WTC11 (cell line): ENCODE measurements at regions not wholly inside any gene's neighbourhood (a gene's known extent, or its start where the extent isn't known, plus 50 kb on each side); places are given as distances from the start of the nearest gene placed in this dataset.

ENCODE experiments used
- ATAC-seq: fragments of 200-7000 bp; cut with Tn5 transposase; 2 replicates; pipeline ENCODE4 v1.10.0; 2021; ENCODE audit warnings: mild to moderate bottlenecking, moderate library complexity
- CTCF ChIA-PET: fragments of 300-600 bp; sonication (Branson Sonifier 250); formaldehyde crosslinking; loops from one replicate; lab custom pipeline; 2021; ENCODE audit warnings: antibody characterized with exemption; lab: Charles Lee
- POLR2A ChIA-PET: fragments of 350-600 bp; sonication (Branson Sonifier 250); formaldehyde crosslinking; loops from one replicate; lab custom pipeline; 2021; ENCODE audit warnings: antibody characterized with exemption; lab: Charles Lee
- DNase-seq: peaks from one replicate; pipeline ENCODE4 v3.0.0; 2021; ENCODE audit warnings: low spot score
- H3K27ac Mint-ChIP-seq: 2 replicates; pipeline ENCODE4 v1.8.0; 2021; ENCODE audit warnings: mixed read lengths
- H3K27me3 Mint-ChIP-seq: 2 replicates; pipeline ENCODE4 v1.8.0; 2021; ENCODE audit warnings: low read depth, mild to moderate bottlenecking, moderate library complexity, mixed read lengths
- H3K36me3 Mint-ChIP-seq: 2 replicates; pipeline ENCODE4 v1.8.0; 2021; ENCODE audit warnings: mixed read lengths
- H3K4me1 Mint-ChIP-seq: 2 replicates; pipeline ENCODE4 v1.8.0; 2022; ENCODE audit warnings: mixed read lengths
- H3K4me3 Mint-ChIP-seq: 2 replicates; pipeline ENCODE4 v1.8.0; 2021; ENCODE audit warnings: mild to moderate bottlenecking, moderate library complexity, mixed read lengths
- H3K9me3 Mint-ChIP-seq: 2 replicates; pipeline ENCODE4 v1.8.0; 2021; ENCODE audit warnings: mixed read lengths
- ARID4B ChIP-seq: sonication (generic); formaldehyde crosslinking; IDR thresholded peaks from 2 replicates; pipeline ENCODE4 v1.8.0; 2023; ENCODE audit warnings: missing genetic modification reagents, mild to moderate bottlenecking, borderline replicate concordance
- ATF1 ChIP-seq: sonication (generic); formaldehyde crosslinking; IDR thresholded peaks from 2 replicates; pipeline ENCODE4 v1.8.1; 2023; ENCODE audit warnings: mild to moderate bottlenecking, moderate library complexity, missing genetic modification reagents
- CBFB ChIP-seq: sonication (generic); formaldehyde crosslinking; IDR thresholded peaks from 2 replicates; pipeline ENCODE4 v1.8.1; 2022; ENCODE audit warnings: mild to moderate bottlenecking, low read depth, missing genetic modification reagents
- CREM ChIP-seq: sonication (generic); formaldehyde crosslinking; IDR thresholded peaks from 2 replicates; pipeline ENCODE4 v1.8.1; 2022; ENCODE audit warnings: mild to moderate bottlenecking, missing genetic modification reagents, moderate library complexity
- EMX1 ChIP-seq: fragments of 250-450 bp; sonication (Bioruptor Pico); IDR thresholded peaks from 2 replicates; pipeline ENCODE4 v1.8.0; 2021; ENCODE audit warnings: mild to moderate bottlenecking
- FOXK1 ChIP-seq: sonication (generic); formaldehyde crosslinking; IDR thresholded peaks from 2 replicates; pipeline ENCODE4 v1.8.0; 2022; ENCODE audit warnings: mild to moderate bottlenecking, moderate library complexity, missing genetic modification reagents
- GTF2I ChIP-seq: fragments of 250-450 bp; sonication (Bioruptor Pico); conservative IDR thresholded peaks from 2 replicates; pipeline ENCODE4 v1.4.0; 2021; ENCODE audit warnings: mild to moderate bottlenecking
- HMGXB4 ChIP-seq: sonication (generic); formaldehyde crosslinking; IDR thresholded peaks from 2 replicates; pipeline ENCODE4 v1.8.1; 2023; ENCODE audit warnings: mild to moderate bottlenecking, moderate library complexity, missing genetic modification reagents
- MXD4 ChIP-seq: fragments of 250-450 bp; sonication (Bioruptor Pico); IDR thresholded peaks from 2 replicates; pipeline ENCODE4 v1.8.0; 2021; ENCODE audit warnings: mild to moderate bottlenecking, moderate library complexity, borderline replicate concordance
- PREB ChIP-seq: sonication (generic); formaldehyde crosslinking; IDR thresholded peaks from 2 replicates; pipeline ENCODE4 v1.8.1; 2022; ENCODE audit warnings: mild to moderate bottlenecking, missing genetic modification reagents, moderate library complexity, borderline replicate concordance
- RELA ChIP-seq: sonication (generic); formaldehyde crosslinking; IDR thresholded peaks from 2 replicates; pipeline ENCODE4 v1.8.1; 2022; ENCODE audit warnings: missing genetic modification reagents, mild to moderate bottlenecking, borderline replicate concordance
- TCF7 ChIP-seq: sonication (generic); formaldehyde crosslinking; IDR thresholded peaks from 2 replicates; pipeline ENCODE4 v1.8.0; 2022; ENCODE audit warnings: mild to moderate bottlenecking, low read depth, missing genetic modification reagents, moderate library complexity
- ZBTB21 ChIP-seq: sonication (generic); formaldehyde crosslinking; IDR thresholded peaks from 2 replicates; pipeline ENCODE4 v1.8.1; 2023; ENCODE audit warnings: mild to moderate bottlenecking, missing genetic modification reagents, borderline replicate concordance
- ZNF396 ChIP-seq: fragments of 250-450 bp; sonication (Bioruptor Pico); IDR thresholded peaks from 2 replicates; pipeline ENCODE4 v1.8.0; 2021; ENCODE audit warnings: mild to moderate bottlenecking, moderate library complexity, borderline replicate concordance
- ZNF671 ChIP-seq: fragments of 250-450 bp; sonication (Bioruptor Pico); IDR thresholded peaks from 2 replicates; pipeline ENCODE4 v1.8.0; 2021; ENCODE audit warnings: mild to moderate bottlenecking
- TF ChIP-seq, protein P1 (sequence below): sonication (generic); formaldehyde crosslinking; IDR thresholded peaks from 2 replicates; pipeline ENCODE4 v1.8.0; 2022; ENCODE audit warnings: mild to moderate bottlenecking, missing genetic modification reagents
- TF ChIP-seq, protein P2 (sequence below): sonication (generic); formaldehyde crosslinking; IDR thresholded peaks from 2 replicates; pipeline ENCODE4 v1.8.0; 2023; ENCODE audit warnings: mild to moderate bottlenecking, missing genetic modification reagents

DNA sequence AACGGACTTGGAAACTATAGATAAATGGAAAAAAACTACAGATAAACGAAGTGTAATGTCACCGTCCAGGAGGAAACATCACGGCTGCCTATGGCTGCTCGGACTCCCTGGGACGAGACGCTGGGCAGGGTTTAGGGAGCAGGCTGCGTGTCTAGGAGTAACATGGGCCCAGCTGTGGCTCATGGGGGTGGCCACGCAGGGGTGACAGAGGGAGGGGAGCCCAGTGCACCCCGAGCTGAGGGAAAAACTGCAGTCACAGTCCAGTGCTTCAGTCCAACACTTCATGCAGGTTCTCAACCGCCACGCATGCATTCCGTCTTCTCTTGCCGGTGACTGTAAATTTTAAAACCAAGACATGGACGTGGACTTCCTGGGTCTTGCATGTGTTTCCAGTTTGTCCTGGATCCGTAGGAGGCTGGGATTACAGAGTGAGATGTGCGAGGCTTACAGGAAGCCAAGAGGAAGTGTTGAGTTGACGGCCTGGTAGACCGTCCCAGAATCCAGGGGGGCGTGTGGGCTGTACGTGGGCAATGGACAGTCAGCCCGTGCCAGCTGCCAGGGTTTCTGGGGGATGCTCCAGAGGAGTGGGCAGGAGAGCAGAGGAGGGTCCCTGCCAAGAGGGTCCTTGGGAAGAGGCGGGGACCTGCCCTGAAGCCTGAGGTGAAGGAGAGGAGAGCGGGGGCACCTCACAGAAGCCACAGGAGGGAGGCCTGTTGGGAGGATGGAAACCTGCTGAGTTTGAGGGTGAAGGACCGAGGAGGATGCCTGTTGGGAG lies 691.4 kb downstream of the BRD1 start:
- Mint-ChIP-seq H3K4me1 (peaks cover 12% of the 10 kb centered on the region; the same call in 1 of the 2 replicates), H3K4me3 (no peak overlapping the region), H3K36me3 (no peaks in the 10 kb centered on the region), H3K27me3 (no peaks in the 10 kb centered on the region), H3K9me3 (peaks cover 10% of the 10 kb centered on the region), H3K27ac (no peak overlapping the region; the same call in 1 of the 2 replicates)
- ChIA-PET POLR2A (interaction anchor here (0.5 kb wide), 1 partner anchor 835 kb away, joined by 3 read pairs; no protein-coding TSS in a partner anchor), CTCF (no interaction called here)
- TF ChIP-seq CBFB = no peak
- ATAC-seq (no peak), DNase-seq (no peak)

GRCh38 chr22:49134076-49134475 lies 693.6 kb downstream of the BRD1 start:
- Mint-ChIP-seq H3K27me3 (no peaks in the 10 kb centered on the region), H3K27ac (no peak overlapping the region), H3K9me3 (peaks cover 10% of the 10 kb centered on the region), H3K4me1 (peaks cover 4% of the 10 kb centered on the region; the same call in 1 of the 2 replicates), H3K36me3 (no peaks in the 10 kb centered on the region)
- CTCF ChIA-PET = interaction anchor here (1.0 kb wide), 1 partner anchor 87 kb away, joined by 3 read pairs; no protein-coding TSS in a partner anchor
- no peak for ATAC-seq
- TF ChIP-seq HMGXB4 (CRISPR knock-in tag) (no peak), FOXK1 (no peak), ZBTB21 (CRISPR knock-in tag) (no peak), CREM (CRISPR knock-in tag) (no peak), RELA (CRISPR knock-in tag) (no peak), EMX1 (CRISPR knock-in tag) (no peak), PREB (no peak), ARID4B (no peak), TCF7 (CRISPR knock-in tag) (no peak), MXD4 (CRISPR knock-in tag) (no peak), ATF1 (CRISPR knock-in tag) (no peak), ZNF396 (CRISPR knock-in tag) (no peak), ZNF671 (no peak), GTF2I (no peak)
- TF ChIP-seq, protein P1, sequence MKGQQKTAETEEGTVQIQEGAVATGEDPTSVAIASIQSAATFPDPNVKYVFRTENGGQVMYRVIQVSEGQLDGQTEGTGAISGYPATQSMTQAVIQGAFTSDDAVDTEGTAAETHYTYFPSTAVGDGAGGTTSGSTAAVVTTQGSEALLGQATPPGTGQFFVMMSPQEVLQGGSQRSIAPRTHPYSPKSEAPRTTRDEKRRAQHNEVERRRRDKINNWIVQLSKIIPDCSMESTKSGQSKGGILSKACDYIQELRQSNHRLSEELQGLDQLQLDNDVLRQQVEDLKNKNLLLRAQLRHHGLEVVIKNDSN (CRISPR knock-in tag) = no peak
- TF ChIP-seq, protein P2, sequence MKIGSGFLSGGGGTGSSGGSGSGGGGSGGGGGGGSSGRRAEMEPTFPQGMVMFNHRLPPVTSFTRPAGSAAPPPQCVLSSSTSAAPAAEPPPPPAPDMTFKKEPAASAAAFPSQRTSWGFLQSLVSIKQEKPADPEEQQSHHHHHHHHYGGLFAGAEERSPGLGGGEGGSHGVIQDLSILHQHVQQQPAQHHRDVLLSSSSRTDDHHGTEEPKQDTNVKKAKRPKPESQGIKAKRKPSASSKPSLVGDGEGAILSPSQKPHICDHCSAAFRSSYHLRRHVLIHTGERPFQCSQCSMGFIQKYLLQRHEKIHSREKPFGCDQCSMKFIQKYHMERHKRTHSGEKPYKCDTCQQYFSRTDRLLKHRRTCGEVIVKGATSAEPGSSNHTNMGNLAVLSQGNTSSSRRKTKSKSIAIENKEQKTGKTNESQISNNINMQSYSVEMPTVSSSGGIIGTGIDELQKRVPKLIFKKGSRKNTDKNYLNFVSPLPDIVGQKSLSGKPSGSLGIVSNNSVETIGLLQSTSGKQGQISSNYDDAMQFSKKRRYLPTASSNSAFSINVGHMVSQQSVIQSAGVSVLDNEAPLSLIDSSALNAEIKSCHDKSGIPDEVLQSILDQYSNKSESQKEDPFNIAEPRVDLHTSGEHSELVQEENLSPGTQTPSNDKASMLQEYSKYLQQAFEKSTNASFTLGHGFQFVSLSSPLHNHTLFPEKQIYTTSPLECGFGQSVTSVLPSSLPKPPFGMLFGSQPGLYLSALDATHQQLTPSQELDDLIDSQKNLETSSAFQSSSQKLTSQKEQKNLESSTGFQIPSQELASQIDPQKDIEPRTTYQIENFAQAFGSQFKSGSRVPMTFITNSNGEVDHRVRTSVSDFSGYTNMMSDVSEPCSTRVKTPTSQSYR (CRISPR knock-in tag) = no peak
- TF ChIP-seq, all 79 proteins: peak for 0
- POLR2A ChIA-PET = no interaction called here
- no peak overlapping the region for H3K4me3 Mint-ChIP-seq
- DNase-seq = no peak
